ENCODE measurements at regions not wholly inside any gene's neighbourhood (a gene's known extent, or its start where the extent isn't known, plus 50 kb on each side); places are given as distances from the start of the nearest gene placed in this dataset.

GRCh38 chr18:39871961-39872360 lies 2083.1 kb upstream of the PIK3C3 start:
- Mint-ChIP-seq H3K4me3 (ENCODE audit: unreplicated experiment) (no peak overlapping the region), H3K9me3 (ENCODE audit: unreplicated experiment) (no peaks in the 10 kb centered on the region), H3K27me3 (ENCODE audit: low read depth, unreplicated experiment) (no peaks in the 10 kb centered on the region), H3K27ac (ENCODE audit: unreplicated experiment) (no peak overlapping the region), H3K4me1 (ENCODE audit: low read depth, unreplicated experiment) (peaks cover 16% of the 10 kb centered on the region), H3K36me3 (ENCODE audit: low read depth, unreplicated experiment) (no peaks in the 10 kb centered on the region)
- TF ChIP-seq CTCF (IDR thresholded peaks at IDR 0.05; ENCODE audit: insufficient read depth, low read depth, low read length) (no peak), EZH2 (IDR thresholded peaks at IDR 0.05; ENCODE audit: insufficient read depth, low read length) (no peak)
- Histone ChIP-seq H3K79me2 (ENCODE audit: insufficient read depth, low read length) (no peaks in the 10 kb centered on the region), H3K27ac (ENCODE audit: low read depth, low read length) (no peak overlapping the region), H3K27me3 (ENCODE audit: insufficient read depth, low read length) (no peaks in the 10 kb centered on the region), H3K9me3 (ENCODE audit: insufficient read depth, low read depth, low read length) (no peaks in the 10 kb centered on the region), H3K4me2 (ENCODE audit: low read length) (no peak overlapping the region), H2AFZ (ENCODE audit: low read depth, low read length) (no peak overlapping the region), H4K20me1 (ENCODE audit: insufficient read depth, low read length) (no peaks in the 10 kb centered on the region), H3K4me1 (ENCODE audit: insufficient read depth, low read length) (no peaks in the 10 kb centered on the region), H3K9ac (ENCODE audit: low read length) (no peak overlapping the region), H3K4me3 (ENCODE audit: insufficient read depth, low read depth, low read length) (no peak overlapping the region), H3K36me3 (ENCODE audit: insufficient read depth, low read length) (no peaks in the 10 kb centered on the region)
- no peak for DNase-seq (ENCODE audit: low read depth)
- FAIRE-seq: no peak

DNA sequence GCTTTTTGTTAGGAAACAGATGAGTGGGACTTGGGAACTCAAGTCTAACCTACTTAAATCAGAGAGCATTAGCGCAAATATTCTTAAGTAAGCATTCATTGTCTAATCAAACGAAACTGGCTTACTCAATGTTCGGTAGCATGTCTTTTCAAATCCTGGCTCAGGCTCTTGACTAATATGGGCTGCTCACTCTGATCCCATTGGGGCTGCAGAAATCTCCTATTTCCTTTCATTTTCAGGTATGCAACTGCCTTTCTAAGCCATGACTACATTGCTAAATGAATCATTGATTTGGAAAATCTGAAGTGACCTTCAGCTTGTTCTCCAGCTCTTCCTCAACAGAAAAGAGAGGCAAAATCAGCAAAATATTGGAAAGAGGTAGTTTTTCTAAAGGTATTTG lies 2084.4 kb upstream of the PIK3C3 start:
- TF ChIP-seq EZH2 (IDR thresholded peaks at IDR 0.05; ENCODE audit: insufficient read depth, low read length) (no peak), CTCF (IDR thresholded peaks at IDR 0.05; ENCODE audit: insufficient read depth, low read depth, low read length) (no peak)
- no peak overlapping the region for H2AFZ ChIP-seq (ENCODE audit: low read depth, low read length)

DNA sequence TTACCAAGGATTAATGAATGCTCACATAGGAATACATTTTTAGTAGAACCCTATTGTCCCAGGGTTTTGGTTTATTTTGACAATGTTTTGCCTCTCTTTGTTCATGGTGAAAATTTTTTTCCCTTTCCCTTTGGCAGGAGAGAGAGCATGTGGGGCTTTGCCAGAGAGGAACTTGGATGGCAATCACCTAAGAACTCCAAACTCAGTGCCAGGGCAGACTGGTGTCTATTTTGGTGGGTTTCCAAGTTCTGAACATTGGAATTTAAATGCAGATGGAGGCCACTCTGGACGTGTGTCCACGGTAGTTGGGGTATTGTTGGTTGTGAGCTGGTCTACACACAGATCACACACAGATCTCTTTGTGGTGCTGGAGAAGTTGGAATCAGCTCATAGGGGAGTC lies 2091.1 kb upstream of the PIK3C3 start:
- no peak overlapping the region for H3K27ac ChIP-seq (ENCODE audit: low read depth, low read length)
- TF ChIP-seq CTCF (IDR thresholded peaks at IDR 0.05; ENCODE audit: insufficient read depth, low read depth, low read length): no peak
- TF ChIP-seq EZH2 (IDR thresholded peaks at IDR 0.05; ENCODE audit: insufficient read depth, low read length): no peak
- H3K4me1 ChIP-seq (ENCODE audit: insufficient read depth, low read length): no peaks in the 10 kb centered on the region
- no peak overlapping the region for H3K27ac Mint-ChIP-seq (ENCODE audit: unreplicated experiment)
- peaks cover 6% of the 10 kb centered on the region for H3K4me1 Mint-ChIP-seq (ENCODE audit: low read depth, unreplicated experiment)
- H3K27me3 ChIP-seq (ENCODE audit: insufficient read depth, low read length): no peaks in the 10 kb centered on the region
- H3K4me3 Mint-ChIP-seq (ENCODE audit: unreplicated experiment): no peak overlapping the region
- no peaks in the 10 kb centered on the region for H3K36me3 Mint-ChIP-seq (ENCODE audit: low read depth, unreplicated experiment)
- no peaks in the 10 kb centered on the region for H3K9me3 ChIP-seq (ENCODE audit: insufficient read depth, low read depth, low read length)
- H3K4me3 ChIP-seq (ENCODE audit: insufficient read depth, low read depth, low read length): no peak overlapping the region
- no peaks in the 10 kb centered on the region for H3K27me3 Mint-ChIP-seq (ENCODE audit: low read depth, unreplicated experiment)
- no peak overlapping the region for H3K4me2 ChIP-seq (ENCODE audit: low read length)
- peaks cover 2% of the 10 kb centered on the region for H3K9me3 Mint-ChIP-seq (ENCODE audit: unreplicated experiment)
- H3K9ac ChIP-seq (ENCODE audit: low read length): no peak overlapping the region
- H3K36me3 ChIP-seq (ENCODE audit: insufficient read depth, low read length): no peaks in the 10 kb centered on the region
- DNase-seq (ENCODE audit: low read depth) (no peak), FAIRE-seq (no peak)
- H4K20me1 ChIP-seq (ENCODE audit: insufficient read depth, low read length): no peaks in the 10 kb centered on the region
- H3K79me2 ChIP-seq (ENCODE audit: insufficient read depth, low read length): no peaks in the 10 kb centered on the region
- no peak overlapping the region for H2AFZ ChIP-seq (ENCODE audit: low read depth, low read length)

More for the DNA sequence above, 2084.4 kb upstream of the PIK3C3 start:
- Histone ChIP-seq H3K9ac (ENCODE audit: low read length) (no peak overlapping the region), H4K20me1 (ENCODE audit: insufficient read depth, low read length) (no peaks in the 10 kb centered on the region), H3K27me3 (ENCODE audit: insufficient read depth, low read length) (no peaks in the 10 kb centered on the region), H3K4me1 (ENCODE audit: insufficient read depth, low read length) (no peaks in the 10 kb centered on the region), H3K36me3 (ENCODE audit: insufficient read depth, low read length) (no peaks in the 10 kb centered on the region), H3K27ac (ENCODE audit: low read depth, low read length) (no peak overlapping the region), H3K79me2 (ENCODE audit: insufficient read depth, low read length) (no peaks in the 10 kb centered on the region), H3K4me2 (ENCODE audit: low read length) (no peak overlapping the region), H3K9me3 (ENCODE audit: insufficient read depth, low read depth, low read length) (no peaks in the 10 kb centered on the region), H3K4me3 (ENCODE audit: insufficient read depth, low read depth, low read length) (no peak overlapping the region)
- DNase-seq (ENCODE audit: low read depth): no peak
- FAIRE-seq: no peak
- Mint-ChIP-seq H3K9me3 (ENCODE audit: unreplicated experiment) (no peaks in the 10 kb centered on the region), H3K4me3 (ENCODE audit: unreplicated experiment) (no peak overlapping the region), H3K27ac (ENCODE audit: unreplicated experiment) (peak overlapping the region; percentile 83), H3K4me1 (ENCODE audit: low read depth, unreplicated experiment) (peaks cover 16% of the 10 kb centered on the region), H3K27me3 (ENCODE audit: low read depth, unreplicated experiment) (no peaks in the 10 kb centered on the region), H3K36me3 (ENCODE audit: low read depth, unreplicated experiment) (no peaks in the 10 kb centered on the region)
